A549 (cell line): ENCODE measurements at regions not wholly inside any gene's neighbourhood (a gene's known extent, or its start where the extent isn't known, plus 50 kb on each side); places are given as distances from the start of the nearest gene placed in this dataset.

Experiments used
- ATAC-seq, 2 experiments: fragments of 200-7000 bp in 1 of 2; fragments of >200 bp in 1 of 2; cut with Nextera tagmentation in 1 of 2; cut with Tn5 transposase in 1 of 2; 3 replicates each; pipeline versions ENCODE4 v1.8.0 to v1.9.1; 2018 to 2020; ENCODE audit warnings: mild to moderate bottlenecking in 1 of 2, moderate library complexity in 1 of 2
- CTCF ChIA-PET: fragments of 300-600 bp; sonication (Branson Sonifier 250); formaldehyde crosslinking; extraction: SDS; loops from one replicate; lab custom pipeline; 2021; ENCODE audit warnings: antibody characterized with exemption, inconsistent platforms; lab: Yijun Ruan, JAX
- POLR2A ChIA-PET: fragments of 350-600 bp; formaldehyde crosslinking; extraction: SDS; loops from one replicate; lab custom pipeline; 2021; ENCODE audit warnings: antibody characterized with exemption, inconsistent platforms; lab: Yijun Ruan, JAX
- DNase-seq, 2 experiments: peaks; one replicate each; pipeline versions ENCODE4 v3.0.0 to v3.0.0-alpha.2; 2011 to 2016; ENCODE audit warnings: low read depth in 1 of 2, low spot score in 1 of 2
- FAIRE-seq: peaks from 2 replicates; lab custom pipeline; 2011; peaks lifted over from hg19 to GRCh38; lab: Jason Lieb, UNC
- H3K27ac ChIP-seq, 2 experiments: fragments of >200 bp; sonication (Bioruptor Twin); formaldehyde crosslinking; 3 replicates each; pipeline ENCODE4 v1.5.1; 2016 to 2017
- H3K4me1 ChIP-seq: fragments of >200 bp; sonication (Bioruptor Twin); formaldehyde crosslinking; 3 replicates; pipeline ENCODE4 v1.6.1; 2016
- H3K4me2 ChIP-seq: fragments of >200 bp; sonication (Bioruptor Twin); formaldehyde crosslinking; 3 replicates; pipeline ENCODE4 v1.6.1; 2016
- H3K4me3 ChIP-seq: fragments of >200 bp; sonication (Bioruptor Twin); formaldehyde crosslinking; 3 replicates; pipeline ENCODE4 v1.5.1; 2016
- H3K9me3 ChIP-seq: fragments of >200 bp; sonication (Bioruptor Twin); formaldehyde crosslinking; 3 replicates; pipeline ENCODE4 v1.6.1; 2016
- ATOH8 ChIP-seq: fragments of 250-450 bp; sonication (Bioruptor Pico); IDR thresholded peaks from 2 replicates; pipeline ENCODE4 v1.5.0; 2020; ENCODE audit warnings: low read depth, mild to moderate bottlenecking, moderate library complexity
- CEBPB ChIP-seq, 2 experiments: fragments of >200 bp in 1 of 2; sonication (Bioruptor Twin) in 1 of 2; formaldehyde crosslinking in 1 of 2; IDR thresholded peaks; 2 replicates each; pipeline ENCODE4 v1.6.1; 2012 to 2016
- CHD2 ChIP-seq: fragments of 150-350 bp; IDR thresholded peaks from 2 replicates; pipeline ENCODE4 v1.6.1; 2014; ENCODE audit warnings: low read length; ENCODE audit not compliant: partially characterized antibody
- ESRRA ChIP-seq: fragments of 150-350 bp; IDR thresholded peaks from 2 replicates; pipeline ENCODE4 v1.6.1; 2014; ENCODE audit warnings: mild to moderate bottlenecking, low read length, borderline replicate concordance
- FOXS1 ChIP-seq: fragments of 250-450 bp; sonication (Bioruptor Pico); IDR thresholded peaks from 2 replicates; pipeline ENCODE4 v1.5.0; 2020; ENCODE audit warnings: mild to moderate bottlenecking, moderate library complexity
- GATA3 ChIP-seq: IDR thresholded peaks from 2 replicates; pipeline ENCODE4 v1.6.1; 2012; ENCODE audit warnings: borderline replicate concordance
- HEYL ChIP-seq: fragments of 250-450 bp; sonication (Bioruptor Pico); IDR thresholded peaks from 2 replicates; pipeline ENCODE4 v1.8.0; 2021; ENCODE audit warnings: mild to moderate bottlenecking, moderate library complexity
- HOXA7 ChIP-seq: fragments of 250-450 bp; sonication (Bioruptor Pico); IDR thresholded peaks from 2 replicates; pipeline ENCODE4 v1.5.0; 2020; ENCODE audit warnings: mild to moderate bottlenecking, moderate library complexity
- KDM5A ChIP-seq: fragments of 200-600 bp; sonication (generic); IDR thresholded peaks from 2 replicates; pipeline ENCODE4 v1.6.1; 2016; ENCODE audit warnings: antibody characterized with exemption, mild to moderate bottlenecking
- MAFK ChIP-seq: fragments of 450-650 bp; IDR thresholded peaks from 2 replicates; pipeline ENCODE4 v1.6.1; 2014; ENCODE audit not compliant: partially characterized antibody
- MAZ ChIP-seq: fragments of 150-350 bp; IDR thresholded peaks from 2 replicates; pipeline ENCODE4 v1.6.1; 2014; ENCODE audit warnings: antibody characterized with exemption, low read depth, low read length, borderline replicate concordance
- MYC ChIP-seq: IDR thresholded peaks from 2 replicates; pipeline ENCODE4 v1.6.1; 2012; ENCODE audit warnings: mild to moderate bottlenecking, inconsistent platforms, low read length, improper control_type of control experiment, borderline replicate concordance
- PBX3 ChIP-seq: IDR thresholded peaks from 2 replicates; pipeline ENCODE4 v1.6.1; 2012
- PHF8 ChIP-seq: fragments of 200-600 bp; sonication (generic); IDR thresholded peaks from 2 replicates; pipeline ENCODE4 v1.6.1; 2016; ENCODE audit warnings: low read depth, mild to moderate bottlenecking, antibody characterized with exemption, moderate library complexity, borderline replicate concordance
- POLR2AphosphoS2 ChIP-seq: conservative IDR thresholded peaks from 2 replicates; pipeline ENCODE4 v1.6.1; 2012; ENCODE audit warnings: low read length, improper control_type of control experiment, inconsistent platforms
- RCOR1 ChIP-seq: fragments of 150-350 bp; IDR thresholded peaks from 2 replicates; pipeline ENCODE4 v1.6.1; 2014; ENCODE audit warnings: antibody characterized with exemption, low read length, low read depth
- RNF2 ChIP-seq: fragments of 200-600 bp; sonication (generic); IDR thresholded peaks from 2 replicates; pipeline ENCODE4 v1.6.1; 2016; ENCODE audit warnings: low read depth, mild to moderate bottlenecking, antibody characterized with exemption, moderate library complexity, borderline replicate concordance
- ZFP36 ChIP-seq: fragments of 450-650 bp; IDR thresholded peaks from 2 replicates; pipeline ENCODE4 v1.6.1; 2014; ENCODE audit warnings: borderline replicate concordance; ENCODE audit not compliant: partially characterized antibody
- WGBS: methylation state at CpG from one replicate; pipeline ENCODE4 v1.1.6; 2017; ENCODE audit errors: missing lambda C conversion rate; 5-methylcytosine and 5-hydroxymethylcytosine counted together
- TF ChIP-seq, protein P1 (sequence below): IDR thresholded peaks from 2 replicates; pipeline ENCODE4 v1.6.1; 2012; ENCODE audit warnings: low read depth, borderline replicate concordance
- TF ChIP-seq, protein P2 (sequence below): fragments of >200 bp; sonication (Bioruptor Twin); formaldehyde crosslinking; IDR thresholded peaks from 3 replicates; pipeline ENCODE4 v1.5.1; 2016
- TF ChIP-seq, protein P3 (sequence below): fragments of 200-600 bp; sonication (generic); IDR thresholded peaks from 2 replicates; pipeline ENCODE4 v1.6.1; 2016; ENCODE audit warnings: antibody characterized with exemption, mild to moderate bottlenecking, moderate library complexity

DNA sequence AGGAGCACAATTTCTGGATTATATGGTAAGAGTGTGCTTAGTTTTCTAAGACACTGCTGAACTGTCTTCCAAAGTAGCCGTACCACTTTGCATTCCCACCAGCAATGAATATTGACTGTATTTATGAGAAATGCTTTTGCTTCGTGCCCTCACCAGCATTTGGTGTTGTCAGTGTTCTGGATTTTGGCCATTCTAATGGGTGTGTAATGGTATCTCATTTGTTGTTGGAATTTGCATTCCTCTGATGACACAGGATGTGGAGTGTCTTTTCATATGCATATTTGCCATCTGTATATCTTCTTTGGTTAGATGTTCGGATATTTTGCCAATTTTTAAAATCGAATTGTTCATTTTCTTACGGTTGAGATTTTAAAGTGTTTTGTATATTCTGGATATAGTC, 558.5 kb upstream of the FZD8 start (continued):
- TF ChIP-seq, protein P1, sequence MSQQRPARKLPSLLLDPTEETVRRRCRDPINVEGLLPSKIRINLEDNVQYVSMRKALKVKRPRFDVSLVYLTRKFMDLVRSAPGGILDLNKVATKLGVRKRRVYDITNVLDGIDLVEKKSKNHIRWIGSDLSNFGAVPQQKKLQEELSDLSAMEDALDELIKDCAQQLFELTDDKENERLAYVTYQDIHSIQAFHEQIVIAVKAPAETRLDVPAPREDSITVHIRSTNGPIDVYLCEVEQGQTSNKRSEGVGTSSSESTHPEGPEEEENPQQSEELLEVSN, result no peak
- TF ChIP-seq ZFP36, result no peak

DNA sequence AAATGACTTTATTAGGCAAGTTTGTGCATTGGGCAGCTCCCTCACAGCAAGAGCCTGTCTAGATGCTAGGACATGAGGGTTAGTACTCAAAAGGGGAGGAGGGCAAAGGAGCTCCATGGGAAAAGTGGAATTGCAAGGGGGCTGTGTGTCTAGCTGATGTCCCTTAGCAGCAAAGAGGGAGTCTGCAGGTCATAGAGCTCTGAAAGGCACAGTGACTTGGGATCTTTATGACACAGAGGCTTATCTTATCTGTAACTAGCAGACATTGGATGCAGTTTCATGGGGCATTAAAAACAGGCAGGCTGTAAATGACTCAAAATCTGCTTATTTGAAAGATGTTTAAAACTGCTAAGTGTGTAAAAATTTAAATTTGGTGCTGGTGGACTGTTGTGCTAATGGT, 556.2 kb upstream of the FZD8 start:
- Histone ChIP-seq H3K9me3 (peaks cover 21% of the 10 kb centered on the region; the same call in 1 of the 3 replicates), H3K4me1 (no peaks in the 10 kb centered on the region), H3K4me2 (no peak overlapping the region), H3K4me3 (no peak overlapping the region), H3K27ac (no peak overlapping the region)
- FAIRE-seq (no peak), DNase-seq (no peak), ATAC-seq (no peak)
- CTCF ChIA-PET, result no interaction called here
- POLR2A ChIA-PET, result no interaction called here
- TF ChIP-seq HEYL (CRISPR knock-in tag), result no peak
- TF ChIP-seq RNF2, result no peak
- TF ChIP-seq, protein P2, sequence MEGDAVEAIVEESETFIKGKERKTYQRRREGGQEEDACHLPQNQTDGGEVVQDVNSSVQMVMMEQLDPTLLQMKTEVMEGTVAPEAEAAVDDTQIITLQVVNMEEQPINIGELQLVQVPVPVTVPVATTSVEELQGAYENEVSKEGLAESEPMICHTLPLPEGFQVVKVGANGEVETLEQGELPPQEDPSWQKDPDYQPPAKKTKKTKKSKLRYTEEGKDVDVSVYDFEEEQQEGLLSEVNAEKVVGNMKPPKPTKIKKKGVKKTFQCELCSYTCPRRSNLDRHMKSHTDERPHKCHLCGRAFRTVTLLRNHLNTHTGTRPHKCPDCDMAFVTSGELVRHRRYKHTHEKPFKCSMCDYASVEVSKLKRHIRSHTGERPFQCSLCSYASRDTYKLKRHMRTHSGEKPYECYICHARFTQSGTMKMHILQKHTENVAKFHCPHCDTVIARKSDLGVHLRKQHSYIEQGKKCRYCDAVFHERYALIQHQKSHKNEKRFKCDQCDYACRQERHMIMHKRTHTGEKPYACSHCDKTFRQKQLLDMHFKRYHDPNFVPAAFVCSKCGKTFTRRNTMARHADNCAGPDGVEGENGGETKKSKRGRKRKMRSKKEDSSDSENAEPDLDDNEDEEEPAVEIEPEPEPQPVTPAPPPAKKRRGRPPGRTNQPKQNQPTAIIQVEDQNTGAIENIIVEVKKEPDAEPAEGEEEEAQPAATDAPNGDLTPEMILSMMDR, result no peak
- TF ChIP-seq GATA3, result no peak
- no peak for TF ChIP-seq POLR2AphosphoS2
- TF ChIP-seq FOXS1 (CRISPR knock-in tag), result no peak
- TF ChIP-seq PHF8, result no peak
- no peak for TF ChIP-seq PBX3
- TF ChIP-seq, protein P1, result no peak
- TF ChIP-seq ZFP36, result no peak
- no peak for TF ChIP-seq CEBPB (IDR thresholded peaks at IDR 0.05)
- no peak for TF ChIP-seq MAZ
- no peak for TF ChIP-seq ATOH8 (CRISPR knock-in tag)
- no peak for TF ChIP-seq RCOR1
- no peak for TF ChIP-seq MAFK

DNA sequence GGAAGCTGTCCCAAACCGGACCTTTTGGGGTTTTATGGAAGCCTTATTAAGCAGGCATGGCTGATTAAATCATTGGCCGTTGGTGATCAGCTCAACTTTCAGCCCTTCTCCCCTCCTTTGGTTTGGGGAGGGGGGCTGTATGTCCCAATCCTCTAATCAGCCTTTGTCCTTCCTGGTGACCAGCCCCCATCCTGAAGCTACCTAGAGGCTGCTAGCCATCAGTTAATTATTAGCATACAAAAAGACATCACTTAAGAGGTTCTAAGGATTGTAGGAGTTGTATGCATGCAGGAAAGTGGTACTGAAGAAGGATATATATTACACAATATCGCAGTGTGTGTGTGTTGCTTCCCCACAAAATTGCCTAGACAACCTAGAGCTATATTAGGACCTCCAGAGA, 553.3 kb upstream of the FZD8 start:
- CTCF ChIA-PET, result interaction anchor here (0.7 kb wide), 1 partner anchor 17 kb away, joined by 3 read pairs; no protein-coding TSS in a partner anchor
- Histone ChIP-seq H3K27ac (no peak overlapping the region), H3K4me2 (no peak overlapping the region), H3K9me3 (peaks cover 43% of the 10 kb centered on the region), H3K4me1 (no peaks in the 10 kb centered on the region), H3K4me3 (no peak overlapping the region)
- DNase-seq (no peak), FAIRE-seq (no peak), ATAC-seq (no peak)
- 37% methylated on average over 3 of the region's 3 CpGs for WGBS
- TF ChIP-seq KDM5A, result no peak
- no peak for TF ChIP-seq HOXA7 (CRISPR knock-in tag)
- TF ChIP-seq MYC, result no peak
- TF ChIP-seq, protein P3, sequence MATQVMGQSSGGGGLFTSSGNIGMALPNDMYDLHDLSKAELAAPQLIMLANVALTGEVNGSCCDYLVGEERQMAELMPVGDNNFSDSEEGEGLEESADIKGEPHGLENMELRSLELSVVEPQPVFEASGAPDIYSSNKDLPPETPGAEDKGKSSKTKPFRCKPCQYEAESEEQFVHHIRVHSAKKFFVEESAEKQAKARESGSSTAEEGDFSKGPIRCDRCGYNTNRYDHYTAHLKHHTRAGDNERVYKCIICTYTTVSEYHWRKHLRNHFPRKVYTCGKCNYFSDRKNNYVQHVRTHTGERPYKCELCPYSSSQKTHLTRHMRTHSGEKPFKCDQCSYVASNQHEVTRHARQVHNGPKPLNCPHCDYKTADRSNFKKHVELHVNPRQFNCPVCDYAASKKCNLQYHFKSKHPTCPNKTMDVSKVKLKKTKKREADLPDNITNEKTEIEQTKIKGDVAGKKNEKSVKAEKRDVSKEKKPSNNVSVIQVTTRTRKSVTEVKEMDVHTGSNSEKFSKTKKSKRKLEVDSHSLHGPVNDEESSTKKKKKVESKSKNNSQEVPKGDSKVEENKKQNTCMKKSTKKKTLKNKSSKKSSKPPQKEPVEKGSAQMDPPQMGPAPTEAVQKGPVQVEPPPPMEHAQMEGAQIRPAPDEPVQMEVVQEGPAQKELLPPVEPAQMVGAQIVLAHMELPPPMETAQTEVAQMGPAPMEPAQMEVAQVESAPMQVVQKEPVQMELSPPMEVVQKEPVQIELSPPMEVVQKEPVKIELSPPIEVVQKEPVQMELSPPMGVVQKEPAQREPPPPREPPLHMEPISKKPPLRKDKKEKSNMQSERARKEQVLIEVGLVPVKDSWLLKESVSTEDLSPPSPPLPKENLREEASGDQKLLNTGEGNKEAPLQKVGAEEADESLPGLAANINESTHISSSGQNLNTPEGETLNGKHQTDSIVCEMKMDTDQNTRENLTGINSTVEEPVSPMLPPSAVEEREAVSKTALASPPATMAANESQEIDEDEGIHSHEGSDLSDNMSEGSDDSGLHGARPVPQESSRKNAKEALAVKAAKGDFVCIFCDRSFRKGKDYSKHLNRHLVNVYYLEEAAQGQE, result no peak
- TF ChIP-seq CHD2, result no peak
- TF ChIP-seq ESRRA, result no peak
- POLR2A ChIA-PET, result no interaction called here
